GM19351 (cell line): ENCODE measurements at regions not wholly inside any gene's neighbourhood (a gene's known extent, or its start where the extent isn't known, plus 50 kb on each side); places are given as distances from the start of the nearest gene placed in this dataset.

Experiments used
- ATAC-seq: cut with Tn5 transposase; IDR thresholded peaks from one replicate; pipeline ENCODE4 v1.9.1; 2021; ENCODE audit warnings: mild to moderate bottlenecking, moderate library complexity; ENCODE audit not compliant: unreplicated experiment

DNA sequence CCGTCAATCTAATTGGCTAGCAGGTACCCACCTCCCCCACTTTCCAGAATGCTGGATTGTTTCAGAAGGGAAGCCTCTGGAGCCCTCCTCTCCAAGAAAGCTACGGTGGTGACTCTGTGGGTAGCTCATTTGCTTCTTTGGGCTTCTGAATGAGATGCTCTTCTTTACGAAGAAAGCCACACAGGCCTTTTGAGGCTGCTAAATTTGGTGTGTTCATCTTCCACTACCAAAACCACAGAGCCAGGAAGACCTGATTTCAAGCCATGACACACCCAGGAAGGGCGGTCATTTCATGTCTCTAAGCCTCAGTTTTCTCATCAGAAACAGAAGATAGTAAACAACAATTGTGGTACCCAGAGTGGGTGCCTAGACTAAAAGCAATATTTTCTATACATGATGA, 901.2 kb downstream of the KCNMA1 start:
- ATAC-seq, result no peak

DNA sequence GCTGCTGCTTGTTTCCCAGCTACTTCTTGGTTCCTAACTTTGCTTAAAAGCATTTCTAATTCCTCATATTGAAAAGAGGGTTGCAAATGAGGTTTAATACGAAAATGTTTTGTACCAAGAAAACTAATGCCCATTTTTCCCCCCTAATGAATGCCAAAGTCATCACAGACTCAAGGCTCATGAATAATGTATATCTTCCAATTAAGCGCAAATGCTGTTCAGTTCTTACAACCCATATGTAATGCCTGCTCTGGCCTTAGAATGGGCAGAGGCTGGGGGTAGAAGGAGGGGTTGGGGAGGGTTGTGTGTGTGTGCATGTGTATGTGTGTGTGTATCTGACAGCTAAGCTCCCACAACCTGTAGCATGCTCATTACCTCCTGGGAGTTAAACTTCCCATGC, 901.7 kb downstream of the KCNMA1 start:
- ATAC-seq, result no peak

DNA sequence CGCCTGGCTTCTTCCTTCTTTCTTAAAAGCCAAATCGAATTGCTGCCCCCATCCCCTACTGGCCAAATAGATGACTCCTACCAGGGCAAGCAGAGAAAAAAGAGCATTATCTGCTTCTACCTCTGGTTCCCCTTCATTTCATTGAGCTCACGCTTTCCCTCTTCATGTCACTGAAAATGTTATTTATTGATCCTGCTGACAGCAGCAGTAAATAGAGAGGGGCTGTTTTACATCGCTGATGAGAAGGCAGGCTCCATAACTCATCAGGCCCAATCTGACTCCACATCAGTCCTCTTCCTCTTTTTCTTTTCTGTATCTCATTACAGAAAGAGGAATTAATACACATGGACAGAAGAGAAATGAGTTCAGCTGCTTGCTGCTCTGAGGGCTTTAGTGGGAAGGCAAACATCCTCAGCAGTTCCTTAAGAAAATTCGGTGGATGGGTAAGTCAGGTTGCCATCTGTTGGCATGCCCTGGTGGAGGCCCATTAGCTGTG, 904.1 kb downstream of the KCNMA1 start:
- ATAC-seq, result no peak

DNA sequence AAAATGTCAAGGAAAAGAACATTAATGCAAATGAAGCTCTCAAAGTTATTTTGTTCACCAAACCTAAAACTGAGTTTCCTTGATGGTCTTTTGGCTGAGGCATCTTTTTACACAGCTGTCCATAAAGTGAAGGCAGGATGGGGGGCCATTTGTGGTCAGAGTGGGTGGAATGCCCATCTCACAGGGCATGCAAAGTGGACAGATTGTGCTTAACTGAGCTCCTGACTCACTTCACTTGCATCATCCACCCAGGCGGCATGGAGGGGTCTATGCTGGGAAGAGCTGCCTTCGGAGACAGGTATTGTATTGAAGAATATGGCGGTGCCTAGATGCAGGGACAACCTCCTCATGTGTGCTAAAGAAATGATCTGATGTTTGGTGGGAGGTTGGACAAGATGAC, 905.3 kb downstream of the KCNMA1 start:
- no peak for ATAC-seq

DNA sequence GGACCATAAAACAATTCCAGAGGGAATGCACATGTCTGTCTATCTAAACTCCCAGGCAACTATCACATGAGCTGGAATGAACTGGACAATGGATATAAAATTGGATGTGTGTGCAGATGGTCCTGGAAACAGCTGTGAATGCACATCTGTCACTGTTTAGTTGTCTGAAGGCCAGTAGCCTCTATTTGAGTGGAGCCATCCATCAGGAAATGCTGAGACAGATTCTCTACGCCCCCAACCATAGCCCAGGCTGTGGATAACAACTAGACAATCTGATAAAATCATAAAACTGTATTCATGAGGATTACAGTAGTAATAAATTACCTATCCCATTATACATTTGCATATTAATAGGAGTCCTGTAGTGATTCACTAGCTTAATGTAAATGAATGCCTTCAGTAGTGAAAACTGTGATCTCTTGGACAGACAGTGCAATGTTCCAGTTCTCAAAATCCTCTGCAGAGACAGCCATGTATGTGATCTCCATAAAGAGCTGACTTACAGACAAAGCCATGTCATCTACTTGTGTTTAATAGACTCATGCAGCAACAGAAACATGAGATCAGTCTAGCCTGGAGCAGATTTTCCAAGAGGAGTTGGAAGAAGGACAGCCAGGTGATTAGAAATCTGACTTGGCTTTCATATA, 907.6 kb downstream of the KCNMA1 start:
- ATAC-seq, result no peak

DNA sequence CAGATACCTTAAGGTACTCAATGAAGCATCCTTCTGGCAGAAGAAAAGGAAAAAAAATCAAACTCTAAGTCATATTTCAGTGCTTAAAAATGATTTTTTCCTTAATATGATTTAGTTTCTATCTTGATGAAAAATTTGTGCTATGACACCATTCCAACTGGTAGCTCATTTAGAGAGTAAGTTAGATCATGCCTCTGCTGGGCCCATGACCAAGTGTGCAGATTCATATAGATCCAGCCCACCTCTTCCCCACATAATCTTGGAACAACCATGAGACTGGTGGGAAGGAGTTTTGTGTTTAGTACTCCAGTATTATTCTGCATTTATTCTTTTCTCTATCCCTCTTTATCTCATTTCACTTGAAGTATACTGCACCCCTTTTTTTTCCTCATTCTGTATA, 908.3 kb downstream of the KCNMA1 start:
- no peak for ATAC-seq

DNA sequence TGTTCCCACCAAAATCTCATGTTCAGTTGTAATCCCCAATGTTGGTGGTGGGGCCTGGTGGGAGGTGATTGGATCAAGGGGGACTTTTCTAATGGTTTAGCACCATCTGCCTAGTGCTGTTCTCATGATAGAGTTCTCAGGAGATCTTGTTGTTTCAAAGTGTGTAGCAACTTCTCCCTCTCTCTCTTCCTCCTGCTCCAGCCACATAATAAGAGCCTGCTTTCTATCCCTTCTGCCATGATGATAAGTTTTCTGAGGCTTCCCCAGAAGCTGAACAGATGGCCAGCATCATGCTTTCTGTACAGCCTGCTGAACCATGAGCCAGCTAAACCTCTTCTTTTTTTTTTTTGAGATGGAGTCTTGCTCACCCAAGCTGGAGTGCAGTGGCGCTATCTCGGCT, 910.6 kb downstream of the KCNMA1 start:
- ATAC-seq, result no peak

DNA sequence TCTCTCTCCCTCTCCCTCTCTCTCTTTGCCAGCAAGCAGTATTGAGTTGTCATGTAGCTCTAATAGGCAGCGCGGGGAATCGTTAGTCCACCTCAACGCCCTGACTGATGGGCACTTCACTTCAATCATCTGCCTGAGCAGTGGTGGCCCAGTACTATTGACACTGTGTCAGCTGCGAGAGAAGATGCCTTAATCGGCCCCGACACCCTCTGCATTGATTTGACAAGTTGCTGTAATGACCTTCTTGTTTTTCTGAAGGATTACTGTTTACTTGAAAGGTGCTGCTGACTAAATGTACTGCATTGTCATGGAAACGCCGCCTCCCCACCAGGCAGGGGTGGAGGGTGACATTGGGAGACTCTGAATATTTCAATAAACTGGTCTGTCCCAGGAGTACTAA, 913.8 kb downstream of the KCNMA1 start:
- no peak for ATAC-seq

DNA sequence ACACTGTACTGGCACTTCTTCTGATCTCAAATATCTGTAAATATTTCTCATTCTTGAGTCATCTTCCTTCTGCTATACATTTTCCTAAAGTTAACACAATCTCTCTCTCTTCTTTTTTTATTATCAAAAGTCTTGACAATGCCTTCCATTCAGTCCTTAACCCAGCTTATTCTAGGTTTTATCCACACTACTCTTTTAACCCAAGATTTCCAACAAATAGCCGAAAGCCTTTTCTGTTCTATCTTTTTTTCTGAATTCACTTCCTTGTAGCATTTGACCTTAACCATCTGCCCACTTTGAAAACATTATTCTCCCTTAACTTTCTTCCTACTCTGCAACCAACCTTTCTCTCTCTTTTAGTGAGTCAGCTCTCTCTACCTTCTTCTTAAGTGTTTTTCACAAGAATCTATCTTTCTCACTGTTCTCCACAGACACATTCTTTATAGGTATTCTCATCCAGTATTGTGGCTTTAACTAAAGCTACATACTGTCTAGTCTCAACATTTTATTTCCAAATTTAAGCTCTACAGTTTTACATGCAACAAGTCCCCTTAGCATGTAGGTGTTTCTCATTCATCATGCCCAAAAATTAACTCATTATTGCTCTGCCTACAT, 915.6 kb downstream of the KCNMA1 start:
- no peak for ATAC-seq

DNA sequence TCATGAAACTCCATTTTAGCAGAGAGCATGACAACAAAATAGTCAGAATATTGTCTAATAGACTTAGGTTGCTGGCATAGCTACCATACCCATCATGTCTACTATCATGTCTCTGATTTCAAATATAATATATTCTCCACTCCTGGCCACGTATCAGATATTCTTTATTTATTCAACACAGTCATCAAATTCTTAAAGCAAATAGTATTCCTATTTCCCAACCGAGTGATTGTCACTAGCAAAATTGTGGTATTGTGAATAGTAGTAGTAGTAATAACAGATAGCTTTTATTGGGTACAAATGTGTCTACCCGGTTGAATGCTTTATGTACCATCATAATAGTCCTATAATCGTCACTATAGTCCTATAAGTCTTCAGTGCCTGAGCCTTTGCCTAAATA, 918.6 kb downstream of the KCNMA1 start:
- no peak for ATAC-seq

DNA sequence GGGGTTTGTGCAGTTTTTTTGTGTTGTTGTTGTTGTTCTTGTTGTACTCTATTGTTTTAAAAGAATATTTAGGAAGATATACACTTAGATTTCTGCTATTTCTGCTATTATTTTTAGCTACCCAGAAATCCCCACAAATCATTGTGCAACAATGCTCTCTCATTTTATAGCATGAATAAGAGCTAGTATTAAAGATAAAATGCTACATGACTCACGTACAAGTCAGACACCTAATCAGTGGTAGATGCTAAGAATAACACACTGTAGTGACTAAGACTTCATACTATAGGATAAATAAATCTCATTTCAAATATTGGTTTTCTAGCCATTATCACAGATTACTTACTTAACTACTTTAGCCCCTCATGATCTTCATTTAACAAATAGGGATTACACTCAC, 920.5 kb downstream of the KCNMA1 start:
- no peak for ATAC-seq

DNA sequence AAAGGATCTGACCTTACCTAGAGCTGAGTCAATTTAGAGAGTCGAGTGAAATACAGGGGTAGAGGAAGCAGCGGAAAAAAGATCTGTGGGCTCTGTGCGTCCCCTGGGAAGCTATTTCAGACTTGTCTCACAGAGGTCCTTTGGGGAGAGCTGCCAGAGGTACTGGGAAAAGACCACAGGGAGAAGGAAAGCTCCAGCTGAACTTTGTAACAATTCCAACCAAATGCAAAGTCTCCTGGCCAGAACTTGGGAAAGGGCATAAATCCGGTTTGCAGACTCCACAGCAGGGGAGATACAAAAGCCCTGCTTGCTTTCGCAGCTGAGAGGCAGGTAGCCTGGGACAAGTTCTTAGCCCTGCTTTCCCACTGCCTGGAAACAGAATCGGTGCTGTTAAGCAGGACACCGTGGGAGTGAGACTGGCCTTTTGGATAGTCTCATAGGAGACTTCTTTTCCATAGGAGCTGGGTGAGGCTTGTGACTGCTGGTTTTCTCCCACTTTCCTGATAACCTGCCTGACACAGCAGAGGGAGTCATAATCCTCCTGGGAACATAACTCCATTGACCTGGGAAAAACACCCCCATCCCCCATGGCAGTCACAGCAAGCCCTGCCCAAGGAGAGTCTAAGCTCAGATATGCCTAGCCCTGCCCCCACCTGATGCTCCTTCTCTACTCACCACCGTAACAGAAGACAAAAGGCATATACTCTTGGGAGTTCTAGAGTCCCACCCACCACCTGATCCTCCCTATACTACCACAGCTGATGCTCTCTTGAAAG, 926.2 kb downstream of the KCNMA1 start:
- no peak for ATAC-seq

DNA sequence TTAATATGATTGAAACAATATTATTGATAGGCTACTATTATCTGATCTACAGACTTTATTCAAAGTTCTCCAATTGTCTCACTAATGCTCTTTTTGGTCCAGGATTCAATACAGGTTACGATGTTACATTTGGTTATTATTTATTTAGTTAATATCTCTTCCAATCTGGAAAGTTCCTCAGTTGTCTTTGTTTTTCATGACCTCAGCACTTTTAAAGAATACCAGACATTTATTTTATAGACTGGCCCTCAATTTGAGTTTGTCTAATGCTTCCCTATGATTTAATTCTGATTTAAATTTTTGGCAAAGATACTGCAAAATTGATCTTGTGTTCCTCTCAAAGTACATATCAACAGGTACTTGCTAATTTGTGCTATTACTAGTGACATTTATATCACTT, 937.4 kb downstream of the KCNMA1 start:
- ATAC-seq, result no peak

DNA sequence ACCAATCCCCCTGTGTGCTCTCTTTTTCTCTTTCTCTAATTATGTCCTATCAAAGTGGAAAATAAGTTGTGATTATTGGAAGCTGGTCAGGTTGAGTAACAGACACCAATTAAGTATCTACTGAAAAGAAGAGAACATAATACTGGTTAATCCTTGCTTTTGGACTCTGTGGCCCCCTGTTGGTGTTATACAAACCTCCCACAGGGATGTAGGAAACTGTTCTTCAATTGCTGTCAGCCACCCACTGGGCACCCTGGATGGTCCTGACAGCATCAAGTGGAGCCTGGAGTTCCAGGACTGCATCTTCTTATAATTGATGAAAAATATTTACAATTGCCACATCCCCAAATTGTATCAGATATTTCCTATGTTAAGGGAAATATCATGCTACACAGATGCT, 939.7 kb downstream of the KCNMA1 start:
- ATAC-seq, result no peak

DNA sequence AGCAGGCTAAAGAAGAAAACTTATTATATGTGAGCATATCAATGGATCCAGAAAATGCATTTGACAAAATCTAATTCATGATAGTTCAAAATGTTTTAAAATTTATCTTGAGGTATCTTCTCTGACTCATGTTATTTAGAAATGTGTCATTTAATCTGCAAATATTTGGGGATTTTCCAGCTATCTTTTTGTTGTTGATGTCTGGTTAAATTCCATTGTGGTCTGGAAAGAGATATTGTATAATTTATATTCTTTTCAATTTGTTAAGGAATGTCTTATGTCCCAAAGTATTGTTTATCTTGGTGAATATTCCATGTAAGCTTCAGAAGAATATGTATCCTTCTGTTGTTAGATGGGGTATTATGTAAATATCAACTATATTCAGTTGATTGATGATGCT, 942.5 kb downstream of the KCNMA1 start:
- ATAC-seq, result no peak

DNA sequence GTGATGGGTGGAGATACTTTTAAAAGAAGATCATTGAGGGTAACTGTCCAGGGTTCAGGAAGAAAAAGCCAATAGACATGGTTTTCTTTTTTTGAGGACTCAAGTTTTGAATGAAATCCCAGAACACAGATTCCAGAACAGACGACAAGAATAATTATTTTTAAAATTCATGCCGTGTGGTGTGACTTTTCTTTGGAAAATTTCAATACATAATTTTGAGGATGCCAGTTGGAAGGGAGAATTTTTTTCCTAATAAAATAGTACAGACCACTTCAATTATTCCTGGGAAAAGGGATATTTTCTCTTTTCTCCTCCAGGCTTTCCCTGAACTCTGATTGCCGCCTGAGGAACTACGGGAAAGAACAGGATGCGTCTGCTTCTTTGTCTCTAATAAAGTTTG, 951.4 kb downstream of the KCNMA1 start:
- no peak for ATAC-seq

DNA sequence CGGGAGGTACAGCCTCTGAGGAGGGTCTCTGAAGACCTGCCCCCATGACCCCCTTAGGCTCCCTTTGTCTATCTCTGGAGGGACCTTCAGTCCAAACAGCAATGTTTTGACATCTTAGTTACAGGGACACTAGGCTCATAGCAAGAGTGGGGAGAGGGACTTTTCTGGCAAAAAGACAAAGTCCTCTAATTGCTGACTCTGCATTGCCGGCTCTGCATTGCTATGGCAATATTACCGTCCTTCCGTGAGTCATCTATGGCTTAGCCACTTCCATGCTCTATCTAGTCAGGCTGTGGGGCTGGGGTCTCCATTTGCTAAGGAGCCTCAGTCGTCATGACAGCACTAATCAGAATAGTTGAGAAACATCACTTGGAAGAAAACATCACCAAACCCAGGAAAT, 952.6 kb downstream of the KCNMA1 start:
- no peak for ATAC-seq

DNA sequence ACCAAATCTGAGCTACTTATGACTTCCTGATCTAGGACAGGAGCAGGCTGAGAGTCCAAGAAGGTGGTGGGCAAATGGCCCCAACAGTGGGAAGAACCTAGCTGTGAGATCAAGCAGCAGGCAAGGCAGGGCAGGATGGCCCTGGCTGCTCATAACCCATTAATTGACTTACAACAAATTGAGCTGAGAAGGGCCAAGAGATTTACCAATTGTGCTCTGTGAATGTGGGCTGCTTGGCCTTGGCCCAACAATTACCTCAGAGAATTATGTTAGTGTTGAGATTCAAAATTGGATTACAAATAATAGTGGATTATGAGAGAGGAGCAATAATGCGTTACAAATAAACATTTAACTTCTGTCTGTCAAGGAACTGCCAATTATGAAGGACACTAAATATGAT, 956.5 kb downstream of the KCNMA1 start:
- no peak for ATAC-seq

DNA sequence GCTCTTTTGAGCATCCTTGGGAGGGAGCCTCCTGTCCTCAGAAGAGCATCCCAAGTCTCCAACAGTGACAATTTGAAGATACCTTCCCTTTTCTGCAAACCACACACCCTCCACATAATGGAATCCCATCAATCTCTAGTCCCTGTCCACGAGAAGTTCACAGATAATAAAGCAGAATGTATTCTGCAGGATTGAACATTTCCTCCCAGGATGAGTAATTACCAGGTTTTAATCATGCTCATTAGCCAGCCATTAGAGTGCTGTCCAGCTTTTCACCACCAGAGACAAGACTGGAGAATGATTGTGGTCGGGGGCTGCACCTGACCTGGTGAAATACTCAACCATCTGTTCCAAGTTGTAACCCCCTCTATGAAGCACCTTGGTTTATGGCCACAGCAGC, 958.6 kb downstream of the KCNMA1 start:
- ATAC-seq, result no peak

DNA sequence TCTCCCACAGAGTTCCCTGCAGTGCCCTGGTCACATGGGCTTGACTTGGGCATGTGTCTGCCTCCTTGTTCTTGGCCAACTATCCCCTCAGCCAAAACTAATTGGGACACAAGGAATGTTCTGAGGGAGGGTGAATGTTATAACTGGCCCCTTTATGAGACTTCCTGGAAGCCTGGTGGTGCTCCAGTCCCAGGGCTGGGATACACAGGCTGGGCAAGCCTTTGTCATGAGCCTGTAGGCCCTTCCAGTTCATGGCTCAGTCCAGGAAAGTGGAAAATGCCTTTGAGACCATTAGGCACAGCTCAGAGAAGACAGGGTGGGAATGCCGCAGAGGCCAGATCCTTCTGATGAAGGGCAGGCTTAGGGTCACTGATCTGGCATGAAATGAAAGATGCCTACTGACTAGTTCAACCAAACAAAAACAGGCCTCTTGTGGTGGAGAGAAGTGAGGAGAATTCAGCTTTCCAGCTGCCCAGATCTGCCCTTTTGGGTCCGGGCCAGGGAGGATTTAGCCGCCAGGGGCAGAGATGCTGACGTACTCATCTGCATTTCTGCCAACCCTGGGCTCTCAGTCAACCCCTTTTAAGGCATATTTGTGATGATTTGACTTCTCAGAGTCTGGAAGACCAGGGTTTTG, 961.5 kb downstream of the KCNMA1 start:
- no peak for ATAC-seq

DNA sequence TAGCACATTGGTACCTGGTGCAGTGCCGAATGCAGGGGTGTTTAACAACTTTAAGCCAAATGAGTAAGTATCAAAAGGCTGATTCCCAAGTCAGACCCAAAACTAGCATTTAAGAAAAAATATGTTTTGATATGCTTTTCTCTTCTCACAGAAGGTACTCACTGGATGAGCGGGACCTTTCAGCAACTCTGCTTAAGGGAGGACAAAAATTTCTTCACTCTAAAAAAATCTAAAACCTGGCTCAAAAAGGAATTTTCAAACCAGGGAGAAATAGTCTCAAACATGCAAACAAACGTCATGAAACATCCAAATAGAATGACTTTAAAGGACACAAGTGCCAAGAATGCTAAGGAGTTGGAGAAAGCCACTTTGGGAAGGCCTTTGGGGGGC, 962.1 kb downstream of the KCNMA1 start:
- ATAC-seq, result no peak
